Esophagus squamous epithelium (tissue), 4 donors: ENCODE measurements at regions not wholly inside any gene's neighbourhood (a gene's known extent, or its start where the extent isn't known, plus 50 kb on each side); places are given as distances from the start of the nearest gene placed in this dataset.

Experiments
- CTCF ChIP-seq, 6 experiments: fragments of 450-650 bp in 4 of 6; fragments of 200-600 bp in 2 of 6; sonication (generic) in 2 of 6; IDR thresholded peaks; one replicate each; pipeline ENCODE4 v1.5.1; 2016 to 2019; ENCODE audit warnings: antibody characterized with exemption in 6 of 6, mild to moderate bottlenecking in 4 of 6, moderate library complexity in 4 of 6
- POLR2A ChIP-seq, 4 donors: fragments of 450-650 bp; IDR thresholded peaks; one replicate each; pipeline ENCODE4 v1.6.1; 2017; ENCODE audit warnings: antibody characterized with exemption in 4 of 4, mild to moderate bottlenecking in 4 of 4, moderate library complexity in 3 of 4

- TF ChIP-seq CTCF (IDR thresholded peaks at IDR 0.05) = no peak
- TF ChIP-seq POLR2A (IDR thresholded peaks at IDR 0.05) = no peak
These were observed 229.3 kb upstream of the BCOR start for GRCh38 chrX:40327085-40327484.
